SHP77 (cell line): ENCODE measurements at regions not wholly inside any gene's neighbourhood (a gene's known extent, or its start where the extent isn't known, plus 50 kb on each side); places are given as distances from the start of the nearest gene placed in this dataset.
"Not testable (repeated sequence)": the region's sequence is repeated elsewhere in the genome, so short reads cannot be mapped to it uniquely, and the experiment has no call there.

Experiments
- DNase-seq, 2 experiments: peaks; one replicate each; lab custom pipeline; 2025; lab: John Stamatoyannopoulos, UW

- no peak for DNase-seq
These were observed 77.2 kb upstream of the TRPM1 start for GRCh38 chr15:31178705-31179104.

- DNase-seq = no peak
These were observed 78.2 kb upstream of the TRPM1 start for GRCh38 chr15:31179693-31180092.

GRCh38 chr15:31193291-31193690 is 91.8 kb upstream of the TRPM1 start:
- no peak for DNase-seq

- DNase-seq = no peak
These were observed 94.3 kb upstream of the TRPM1 start for GRCh38 chr15:31195871-31196270.

- DNase-seq = peak in 1 of 2 experiments; percentile 29
These were observed 96.2 kb upstream of the TRPM1 start for GRCh38 chr15:31197497-31198414.

GRCh38 chr15:31200735-31201151 is 99.2 kb upstream of the TRPM1 start:
- peak; percentile 50 to 68 for DNase-seq

- no peak for DNase-seq
These were observed 101.4 kb upstream of the TRPM1 start for GRCh38 chr15:31202953-31203352.

- no peak for DNase-seq
These were observed 102.5 kb upstream of the TRPM1 start for GRCh38 chr15:31203999-31204398.

- no peak for DNase-seq
These were observed 105.1 kb upstream of the TRPM1 start for GRCh38 chr15:31206386-31207181.

GRCh38 chr15:31207246-31207645 is 105.7 kb upstream of the TRPM1 start:
- DNase-seq = no peak

- not testable (repeated sequence) for DNase-seq
These were observed 106.3 kb upstream of the TRPM1 start for GRCh38 chr15:31207861-31208260.

- DNase-seq = no peak
These were observed 107.3 kb upstream of the TRPM1 start for GRCh38 chr15:31208817-31209216.

GRCh38 chr15:31211353-31211752 is 109.8 kb upstream of the TRPM1 start:
- no peak for DNase-seq

GRCh38 chr15:31212326-31213080 is 111.0 kb upstream of the TRPM1 start:
- DNase-seq = no peak

GRCh38 chr15:31214158-31214863 is 112.3 kb upstream of the KLF13 start:
- peak in 1 of 2 experiments; percentile 6 for DNase-seq

- no peak for DNase-seq
These were observed 111.7 kb upstream of the KLF13 start for GRCh38 chr15:31214864-31215489.

- peak; percentile 56 to 69 for DNase-seq
These were observed 111.0 kb upstream of the KLF13 start for GRCh38 chr15:31215490-31216214.

- peak; percentile 51 to 73 for DNase-seq
These were observed 110.3 kb upstream of the KLF13 start for GRCh38 chr15:31216215-31216911.

GRCh38 chr15:31217067-31217466 is 109.6 kb upstream of the KLF13 start:
- DNase-seq = no peak
